ENCODE measurements at regions not wholly inside any gene's neighbourhood (a gene's known extent, or its start where the extent isn't known, plus 50 kb on each side); places are given as distances from the start of the nearest gene placed in this dataset.
A peak's percentile ranks its signal among the peaks of the same experiment; 100 is the strongest.

GRCh38 chr10:58003945-58004344, 263.7 kb downstream of the IPMK start:
- DNase-seq = no peak

- DNase-seq = no peak
These were observed 266.5 kb downstream of the IPMK start for GRCh38 chr10:58001159-58001558.

GRCh38 chr10:57996536-57996935, 271.2 kb downstream of the IPMK start:
- no peak for DNase-seq

GRCh38 chr10:57993302-57993701, 274.4 kb downstream of the IPMK start:
- no peak for DNase-seq

- DNase-seq = no peak
These were observed 275.2 kb downstream of the IPMK start for GRCh38 chr10:57992321-57993077.

GRCh38 chr10:57988964-57989363, 278.7 kb downstream of the IPMK start:
- no peak for DNase-seq

- DNase-seq = no peak
These were observed 280.5 kb downstream of the IPMK start for GRCh38 chr10:57987055-57987721.

- no peak for DNase-seq
These were observed 281.3 kb downstream of the IPMK start for GRCh38 chr10:57986422-57986821.

- DNase-seq = no peak
These were observed 284.4 kb downstream of the IPMK start for GRCh38 chr10:57983281-57983791.

- no peak for DNase-seq
These were observed 285.6 kb downstream of the IPMK start for GRCh38 chr10:57982091-57982490.

- DNase-seq = no peak
These were observed 287.7 kb downstream of the IPMK start for GRCh38 chr10:57979956-57980355.

GRCh38 chr10:57979491-57979890, 288.2 kb downstream of the IPMK start:
- no peak for DNase-seq

GRCh38 chr10:57977262-57977661, 290.4 kb downstream of the IPMK start:
- no peak for DNase-seq

- no peak for DNase-seq
These were observed 294.2 kb downstream of the IPMK start for GRCh38 chr10:57973451-57973850.

GRCh38 chr10:57972783-57973182, 294.9 kb downstream of the IPMK start:
- DNase-seq = no peak

GRCh38 chr10:57968328-57969016, 299.2 kb downstream of the IPMK start:
- no peak for DNase-seq

- peak; percentile 63 for DNase-seq
These were observed 303.3 kb downstream of the IPMK start for GRCh38 chr10:57964351-57964750.

GRCh38 chr10:57963546-57963945, 304.1 kb downstream of the IPMK start:
- no peak for DNase-seq

GRCh38 chr10:57962839-57963238, 304.9 kb downstream of the IPMK start:
- no peak for DNase-seq

- no peak for DNase-seq
These were observed 306.2 kb downstream of the IPMK start for GRCh38 chr10:57961487-57961886.

GRCh38 chr10:57960406-57960805, 307.3 kb downstream of the IPMK start:
- DNase-seq = no peak

GRCh38 chr10:57959318-57960006, 308.2 kb downstream of the IPMK start:
- DNase-seq = no peak

- DNase-seq = no peak
These were observed 312.6 kb downstream of the IPMK start for GRCh38 chr10:57955076-57955475.

Measured in DMS79 treated with DMSO at 0.1 percent for 48 hours (cell line).